ENCODE measurements at regions not wholly inside any gene's neighbourhood (a gene's known extent, or its start where the extent isn't known, plus 50 kb on each side); places are given as distances from the start of the nearest gene placed in this dataset.

DNA sequence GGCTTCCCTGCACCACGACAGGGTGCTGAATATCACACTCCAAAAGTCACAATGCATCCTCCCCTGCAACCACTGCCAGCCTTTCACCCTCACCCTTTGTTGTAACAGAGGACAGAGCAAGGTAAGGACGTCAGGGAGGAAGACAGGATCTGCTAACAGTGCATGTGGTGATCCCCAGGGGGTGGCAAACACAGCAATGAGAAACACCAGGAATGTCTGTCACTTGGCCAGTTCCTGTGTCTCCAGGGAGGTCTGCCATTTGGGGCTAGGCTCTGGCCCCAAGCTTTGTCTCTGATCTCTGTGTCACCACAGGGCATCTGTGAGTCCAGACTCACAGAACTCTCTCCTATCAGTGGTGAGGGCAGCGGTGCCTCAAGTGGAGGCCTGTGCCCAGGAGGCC is 54.3 kb upstream of the SLC24A5 start:
- TF ChIP-seq, protein P1, sequence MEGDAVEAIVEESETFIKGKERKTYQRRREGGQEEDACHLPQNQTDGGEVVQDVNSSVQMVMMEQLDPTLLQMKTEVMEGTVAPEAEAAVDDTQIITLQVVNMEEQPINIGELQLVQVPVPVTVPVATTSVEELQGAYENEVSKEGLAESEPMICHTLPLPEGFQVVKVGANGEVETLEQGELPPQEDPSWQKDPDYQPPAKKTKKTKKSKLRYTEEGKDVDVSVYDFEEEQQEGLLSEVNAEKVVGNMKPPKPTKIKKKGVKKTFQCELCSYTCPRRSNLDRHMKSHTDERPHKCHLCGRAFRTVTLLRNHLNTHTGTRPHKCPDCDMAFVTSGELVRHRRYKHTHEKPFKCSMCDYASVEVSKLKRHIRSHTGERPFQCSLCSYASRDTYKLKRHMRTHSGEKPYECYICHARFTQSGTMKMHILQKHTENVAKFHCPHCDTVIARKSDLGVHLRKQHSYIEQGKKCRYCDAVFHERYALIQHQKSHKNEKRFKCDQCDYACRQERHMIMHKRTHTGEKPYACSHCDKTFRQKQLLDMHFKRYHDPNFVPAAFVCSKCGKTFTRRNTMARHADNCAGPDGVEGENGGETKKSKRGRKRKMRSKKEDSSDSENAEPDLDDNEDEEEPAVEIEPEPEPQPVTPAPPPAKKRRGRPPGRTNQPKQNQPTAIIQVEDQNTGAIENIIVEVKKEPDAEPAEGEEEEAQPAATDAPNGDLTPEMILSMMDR (conservative IDR thresholded peaks at IDR 0.05; ENCODE audit: low read length) = no peak
- TF ChIP-seq EZH2phosphoT487 (IDR thresholded peaks at IDR 0.05; ENCODE audit: borderline replicate concordance) = no peak

Data from Loucy (cell line).